NCI-H1417 (cell line): ENCODE measurements at regions not wholly inside any gene's neighbourhood (a gene's known extent, or its start where the extent isn't known, plus 50 kb on each side); places are given as distances from the start of the nearest gene placed in this dataset.

Source experiments
- DNase-seq, 3 experiments: peaks; one replicate each; lab custom pipeline; 2025; lab: John Stamatoyannopoulos, UW

DNA sequence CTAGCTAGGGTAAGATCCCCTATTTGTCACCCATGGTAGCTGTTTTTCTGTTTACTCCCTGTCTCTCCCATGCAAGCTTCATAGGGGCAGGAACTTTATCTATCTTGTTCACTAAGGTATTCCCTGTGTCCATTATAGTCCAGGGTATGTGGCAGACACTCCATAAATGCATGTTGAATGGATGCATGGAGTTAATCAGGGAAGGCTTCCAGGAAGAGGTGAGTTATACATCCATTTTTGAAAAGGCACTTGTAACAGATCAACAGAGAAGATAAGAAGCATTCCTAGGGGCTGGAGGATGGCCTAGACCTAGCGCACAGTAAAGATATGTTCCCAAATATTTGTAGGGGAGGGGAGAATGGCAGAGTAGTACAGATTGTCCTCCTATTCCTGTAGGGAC, 130.3 kb downstream of the BUD13 start:
- no peak for DNase-seq

GRCh38 chr11:116641561-116642045, 131.2 kb downstream of the BUD13 start:
- DNase-seq: peak; percentile 66 to 87 (median 71)

DNA sequence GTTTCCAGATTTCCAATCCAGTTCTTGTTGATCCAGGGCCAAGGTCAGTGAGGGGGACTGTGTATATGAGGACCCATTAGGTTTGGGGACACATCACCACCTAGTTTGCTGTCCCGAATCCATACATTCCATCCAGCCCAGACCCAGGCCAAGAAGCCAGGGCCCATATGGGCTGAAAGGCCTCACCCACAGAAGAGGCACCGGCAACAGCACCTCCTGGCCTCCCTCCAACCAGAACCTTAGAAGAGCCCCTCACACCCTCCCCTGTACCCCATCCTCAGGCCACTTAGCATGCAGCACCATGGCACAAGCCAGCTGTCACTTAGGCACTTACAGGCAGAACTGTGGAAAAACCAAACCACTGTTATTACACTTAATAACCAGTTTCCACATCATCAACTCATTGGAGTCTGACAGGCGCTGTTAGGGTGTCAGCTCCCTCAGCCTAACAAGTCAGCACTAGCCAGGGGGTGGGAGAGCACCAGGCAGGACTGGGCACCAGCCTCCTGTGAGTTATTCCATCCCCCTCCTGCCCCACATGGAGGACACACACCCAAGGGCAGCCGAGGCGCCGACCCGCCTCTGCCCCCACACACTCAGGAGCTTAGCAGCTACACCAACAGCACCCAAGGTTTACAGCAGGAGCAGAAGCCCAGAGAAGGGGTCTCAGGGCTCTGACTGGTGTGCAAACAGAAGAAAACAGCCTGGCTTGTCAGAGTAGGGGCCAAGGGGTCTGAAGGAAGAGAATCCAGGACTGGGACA, 132.0 kb downstream of the BUD13 start:
- DNase-seq: peak in 2 of 3 experiments; percentile 71 to 73

GRCh38 chr11:116638463-116638862, 134.3 kb downstream of the BUD13 start:
- no peak for DNase-seq

DNA sequence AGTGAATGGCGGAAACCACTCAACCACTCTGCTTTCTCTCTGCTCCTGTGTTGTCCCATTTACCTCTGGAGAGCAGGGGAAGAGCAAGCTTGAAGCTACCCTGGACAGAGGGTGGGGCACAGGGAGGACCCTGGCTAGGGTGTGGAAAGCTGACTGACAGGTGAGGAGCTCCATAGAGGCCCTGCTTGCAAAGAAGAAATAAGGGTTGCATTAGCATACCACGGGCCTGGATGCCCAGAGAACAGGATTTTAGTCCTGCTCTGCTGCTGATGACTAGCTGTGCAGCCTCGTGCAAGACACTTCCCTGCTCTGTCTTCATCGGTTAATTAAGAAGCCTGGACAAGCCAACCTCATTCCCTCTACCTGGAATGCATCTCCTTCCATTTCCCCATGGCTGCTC, 135.0 kb downstream of the BUD13 start:
- peak in 1 of 3 experiments; percentile 48 for DNase-seq

DNA sequence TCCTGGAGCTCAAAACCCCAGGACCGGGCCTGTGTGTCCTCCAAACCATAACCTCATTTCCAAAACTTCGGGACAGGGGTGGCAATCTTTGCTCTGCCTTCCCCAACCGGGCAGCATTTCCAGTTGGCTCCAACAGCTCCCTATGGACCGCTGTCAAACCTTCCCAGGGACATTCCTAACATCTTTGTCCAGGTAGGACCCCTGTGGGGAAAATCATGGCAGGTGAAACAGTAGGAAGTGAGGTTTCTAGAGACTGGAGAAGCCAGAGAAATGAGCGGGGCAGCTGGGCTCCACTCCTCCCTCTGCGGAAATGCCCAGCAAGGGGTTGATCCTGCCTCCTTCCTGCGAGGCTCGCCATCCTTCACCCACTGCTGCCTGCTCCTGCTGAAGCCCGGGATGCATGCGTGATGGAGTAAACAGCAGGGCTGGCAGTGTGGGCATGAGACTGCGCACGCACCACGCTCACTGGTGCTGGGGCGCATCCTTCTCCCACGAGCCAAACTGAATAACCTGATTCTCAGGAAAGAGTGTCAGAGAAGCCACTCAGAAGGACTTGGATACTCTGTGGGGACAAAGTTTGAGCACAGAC, 136.4 kb downstream of the BUD13 start:
- no peak for DNase-seq

DNA sequence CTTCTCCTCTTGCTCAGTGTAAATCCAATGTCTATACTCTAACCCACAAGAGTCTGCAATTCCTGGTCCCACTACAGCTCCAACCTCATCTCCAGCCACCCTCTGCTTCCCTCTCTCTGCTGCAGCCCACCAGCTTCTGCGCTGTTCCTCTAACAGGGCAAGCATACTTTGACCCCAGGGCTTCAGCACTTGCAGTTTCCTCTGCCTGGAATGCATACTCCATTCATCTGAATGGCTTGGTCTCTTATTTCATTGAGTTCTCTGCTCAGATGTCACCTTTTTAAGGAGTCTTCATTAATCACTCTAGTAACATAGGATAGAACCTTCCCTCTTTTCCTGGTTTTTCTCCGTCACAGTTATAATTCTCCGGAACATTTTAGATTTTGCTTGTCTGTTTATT, 141.6 kb downstream of the BUD13 start:
- DNase-seq: no peak

DNA sequence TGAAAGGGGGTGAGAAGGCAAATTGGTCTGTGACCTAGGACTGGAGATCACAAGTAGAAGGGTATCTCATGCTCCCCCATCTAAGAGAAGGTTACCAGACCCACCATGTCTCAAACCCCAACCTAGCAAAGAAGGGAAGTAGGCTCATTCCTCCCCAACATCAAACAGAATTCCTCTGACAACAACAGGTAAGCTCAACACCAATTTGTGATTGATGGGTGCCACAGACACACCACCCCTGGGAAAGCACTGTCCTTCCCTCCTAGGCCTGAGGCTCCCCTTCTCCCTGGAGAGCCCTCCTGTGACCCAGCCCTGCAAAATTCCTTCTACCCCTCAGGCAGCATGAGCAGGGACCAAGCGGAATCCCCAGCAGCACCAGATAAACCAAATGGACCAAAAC, 154.3 kb downstream of the BUD13 start:
- no peak for DNase-seq

DNA sequence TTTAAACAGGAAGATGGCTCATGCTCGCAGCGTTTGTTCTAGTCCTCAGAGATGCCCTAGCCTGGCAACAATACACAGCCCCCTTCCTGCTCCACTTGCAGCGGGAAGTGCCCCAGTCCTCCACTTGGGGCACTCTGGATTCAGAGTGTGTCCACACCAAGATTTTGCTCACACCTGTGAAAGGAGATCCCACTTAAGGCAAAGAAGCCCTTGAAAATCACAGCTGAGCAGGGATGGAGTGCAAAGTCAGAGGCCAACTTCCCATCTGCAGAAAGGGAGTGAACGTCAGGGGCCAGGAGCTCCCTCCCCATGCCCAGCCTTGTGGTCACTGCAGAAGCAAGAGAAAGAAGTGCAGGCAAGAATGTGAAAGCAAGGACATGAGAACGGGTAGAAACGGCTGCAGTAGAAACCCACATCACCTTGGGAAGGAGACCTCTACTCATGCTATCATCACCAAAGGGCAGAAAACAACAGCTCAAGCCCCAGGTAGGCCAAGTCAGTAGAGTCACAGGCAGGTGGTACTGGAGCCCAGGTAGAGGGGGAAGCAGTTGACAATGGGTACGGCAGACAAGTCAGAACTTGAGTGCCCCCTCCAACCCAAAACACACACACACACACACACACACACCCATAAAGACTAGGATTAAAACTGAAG, 157.4 kb downstream of the BUD13 start:
- peak in 1 of 3 experiments; percentile 38 for DNase-seq

DNA sequence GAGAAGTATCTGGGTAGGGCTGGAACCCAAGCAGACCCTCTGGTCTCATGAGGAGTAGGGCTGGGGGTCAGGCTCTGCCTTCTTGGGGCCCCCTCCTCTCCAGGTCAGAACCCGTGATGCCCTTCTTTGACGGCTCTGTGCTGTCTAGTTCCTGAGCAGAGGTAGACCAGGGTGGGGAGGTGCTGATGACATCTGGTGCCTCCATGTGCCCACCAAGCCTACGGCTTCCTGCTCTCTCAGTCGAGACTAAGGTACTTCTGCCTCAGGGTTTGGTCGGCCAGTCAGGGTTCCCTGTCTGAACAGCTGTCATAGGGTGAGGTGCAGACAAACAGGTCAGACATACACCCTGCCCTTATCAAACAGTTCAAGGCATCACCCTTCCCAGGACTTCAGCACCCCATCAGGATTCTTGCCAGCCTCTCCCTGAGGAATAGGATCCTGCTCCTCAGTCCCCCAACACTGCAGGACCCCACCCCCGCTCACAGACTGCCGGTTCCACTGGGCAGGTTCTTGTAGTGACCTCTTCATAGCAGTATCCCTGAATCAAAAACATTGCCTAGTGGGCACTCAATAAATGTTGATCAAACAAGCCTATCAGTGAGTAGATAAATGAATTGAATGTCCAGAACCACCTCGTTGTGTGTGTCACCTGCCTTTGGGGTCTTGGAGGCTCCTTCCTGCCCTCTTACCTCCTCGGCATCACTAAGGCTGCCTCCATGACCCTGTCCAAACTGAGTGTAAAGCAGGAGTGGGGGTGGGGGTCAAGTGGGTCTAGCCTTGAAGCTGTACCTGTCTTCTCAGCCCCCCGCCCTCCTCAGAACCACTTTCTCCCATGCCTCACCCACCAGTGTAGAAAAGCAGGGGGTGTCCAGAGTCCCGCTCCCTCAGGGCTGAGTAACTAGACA, 158.2 kb downstream of the BUD13 start:
- no peak for DNase-seq

DNA sequence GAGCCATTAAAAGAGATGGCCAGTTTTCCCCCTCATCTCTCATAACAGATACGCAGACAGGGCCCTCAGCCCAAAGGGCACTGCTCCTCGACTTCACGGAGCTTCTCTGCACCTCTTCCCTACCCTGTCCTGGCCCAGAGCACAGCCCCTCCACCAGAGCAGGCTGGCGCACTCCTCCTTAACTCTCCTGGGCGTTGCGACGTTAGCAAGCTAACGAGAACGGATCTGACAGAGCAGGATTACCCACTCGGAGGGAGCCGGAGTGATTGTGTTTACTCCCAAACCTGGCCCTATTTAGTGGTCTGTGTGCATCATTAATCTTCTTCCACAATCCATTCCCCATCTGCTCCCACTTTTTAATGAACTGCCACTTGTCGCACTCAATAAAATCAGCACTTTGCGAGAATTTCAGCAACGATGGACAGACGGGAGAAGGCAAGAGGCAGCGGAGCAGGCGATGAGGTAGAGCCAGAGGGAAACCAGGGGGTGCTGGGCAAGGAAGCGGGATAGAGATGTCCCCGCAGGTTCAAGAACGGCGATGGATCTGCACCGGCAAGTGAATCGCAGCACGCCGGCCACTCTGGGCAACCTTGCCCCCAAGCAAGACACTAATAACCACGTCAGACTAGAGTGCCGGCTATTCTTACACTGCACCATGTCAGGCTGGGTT, 159.4 kb downstream of the BUD13 start:
- DNase-seq: peak in 1 of 3 experiments; percentile 28

DNA sequence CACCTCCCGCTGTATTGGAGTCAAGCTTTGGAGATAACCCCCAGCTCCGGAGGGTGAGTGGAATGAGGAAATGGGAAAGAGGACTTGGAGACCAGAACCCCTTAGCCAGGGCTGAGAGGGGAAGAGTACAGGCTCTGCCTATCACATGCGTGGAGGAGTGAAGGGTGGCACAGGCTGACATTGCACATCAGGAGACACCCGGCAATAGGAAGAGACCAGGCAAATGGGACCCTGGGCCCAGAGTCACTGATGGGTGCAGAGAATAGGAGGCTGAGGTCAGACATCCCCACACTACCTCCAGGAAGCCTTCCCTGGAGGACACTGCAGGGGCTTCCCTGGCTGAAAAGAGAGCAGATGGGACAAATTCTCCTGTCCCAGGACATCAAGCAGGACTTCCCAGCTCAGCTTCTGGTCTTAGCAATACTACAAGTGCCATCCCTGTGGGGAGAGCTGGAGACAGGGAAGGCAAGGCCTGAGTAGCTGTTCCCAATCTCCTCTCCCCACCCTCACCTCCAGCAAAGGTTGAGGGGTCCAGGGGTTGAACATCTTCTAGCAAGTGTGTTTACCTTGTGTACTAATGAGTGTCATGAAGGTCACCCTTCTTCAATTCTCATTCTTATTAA, 160.7 kb downstream of the BUD13 start:
- no peak for DNase-seq

- DNase-seq: peak in 2 of 3 experiments; percentile 60 to 80
Measured at GRCh38 chr11:116610190-116610589, 162.6 kb downstream of the BUD13 start.

DNA sequence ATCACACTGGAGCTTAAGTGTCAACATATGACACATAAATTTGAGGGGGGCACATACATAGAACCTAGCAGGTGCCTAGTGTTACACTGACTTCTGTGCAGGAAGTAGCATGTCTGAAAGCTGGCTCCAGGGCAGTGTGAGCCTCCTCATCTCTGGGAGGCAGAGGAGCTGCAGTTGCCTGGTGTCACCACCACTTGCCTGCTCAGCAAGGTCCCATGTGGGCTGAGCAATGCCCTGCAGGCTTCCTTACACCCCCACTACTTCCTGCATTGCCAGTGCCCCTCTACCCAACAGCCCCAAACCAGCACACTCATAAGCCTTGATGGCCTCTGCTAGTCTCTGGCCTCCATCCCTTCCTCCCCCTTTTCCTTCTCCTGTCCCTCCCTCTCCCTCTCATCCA, 165.8 kb downstream of the BUD13 start:
- DNase-seq: no peak

GRCh38 chr11:116605543-116606459, 167.0 kb downstream of the BUD13 start:
- no peak for DNase-seq

- no peak for DNase-seq
Measured at GRCh38 chr11:116603728-116604323, 169.0 kb downstream of the BUD13 start.

DNA sequence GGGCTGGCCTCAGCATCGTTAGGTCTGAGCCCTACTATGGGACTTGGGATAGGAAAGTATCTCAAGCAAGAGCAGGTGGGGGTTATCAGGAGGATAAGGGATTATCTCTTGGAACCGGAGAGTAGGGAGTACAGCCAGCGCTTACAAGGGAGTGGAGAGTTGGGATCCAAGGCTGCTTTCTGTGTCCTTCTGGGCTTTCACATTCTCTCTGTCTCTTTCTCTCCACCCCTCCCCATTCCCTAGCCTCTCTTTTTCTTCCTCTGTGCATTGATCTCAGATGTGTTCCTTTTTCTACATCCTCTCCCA, 170.2 kb downstream of the BUD13 start:
- DNase-seq: no peak

- peak in 1 of 3 experiments; percentile 42 for DNase-seq
Measured at GRCh38 chr11:116601814-116602636, 170.8 kb downstream of the BUD13 start.

DNA sequence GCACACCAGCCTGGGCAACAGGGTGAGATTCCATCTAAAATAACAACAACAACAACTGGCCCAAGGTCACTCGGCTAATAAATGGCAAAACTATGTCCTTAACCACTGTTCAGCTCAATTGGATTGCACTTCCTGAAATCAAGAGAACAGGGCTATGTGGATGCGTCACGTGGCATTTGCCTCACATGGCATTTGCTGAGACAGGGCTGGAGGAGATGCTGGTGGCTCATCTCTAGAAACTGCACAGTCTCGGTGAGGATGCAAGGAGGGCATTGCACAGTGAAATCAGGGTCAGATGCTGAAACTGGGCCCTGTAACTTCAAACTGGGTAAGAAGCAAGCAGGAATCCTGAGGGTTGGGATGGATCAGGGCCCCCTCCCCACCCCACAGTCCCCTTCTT, 171.9 kb downstream of the BUD13 start:
- no peak for DNase-seq
